K562 (cell line): ENCODE measurements at regions not wholly inside any gene's neighbourhood (a gene's known extent, or its start where the extent isn't known, plus 50 kb on each side); places are given as distances from the start of the nearest gene placed in this dataset.

Source experiments
- ATAC-seq: fragments of 200-7000 bp; cut with Tn5 transposase; 3 replicates; pipeline ENCODE4 v1.9.1; 2020; ENCODE audit warnings: moderate library complexity
- BruUV-seq: library from RNA; stranded (reverse); fragments of 400-500 nt; replicated peaks from 2 replicates; lab custom pipeline; 2021; lab: Mats Ljungman, UMichigan
- CTCF ChIA-PET: fragments of 300-600 bp; formaldehyde crosslinking; extraction: SDS; loops from one replicate; lab custom pipeline; 2021; ENCODE audit warnings: low intra/inter-chr PET ratio; lab: Yijun Ruan, JAX
- POLR2A ChIA-PET: fragments of 300-600, 350-650 bp; sonication (Branson Sonifier 250); formaldehyde crosslinking; extraction: SDS; loops from one replicate; lab custom pipeline; 2021; ENCODE audit warnings: antibody characterized with exemption, inconsistent platforms; lab: Yijun Ruan, JAX
- DNase-seq, 4 experiments: peaks; one replicate each; pipeline versions ENCODE4 v3.0.0 to v3.0.0-alpha.2; 2011 to 2018; ENCODE audit warnings: low spot score in 3 of 4, mixed read lengths in 3 of 4; ENCODE audit errors: extremely low read depth in 1 of 4
- FAIRE-seq: peaks from 2 replicates; lab custom pipeline; 2011; peaks lifted over from hg19 to GRCh38; lab: Jason Lieb, UNC
- H2AFZ ChIP-seq: 2 replicates; pipeline ENCODE4 v1.6.0; 2011; ENCODE audit warnings: low read depth, low read length, control low read depth, inconsistent platforms
- H3K27ac ChIP-seq: fragments of 200-600 bp; 3 replicates; pipeline ENCODE4 v1.8.0; 2011; ENCODE audit warnings: low read depth, mild to moderate bottlenecking, control low read depth, inconsistent platforms, low read length, moderate library complexity, mixed read lengths; ENCODE audit errors: extremely low read depth
- H3K27me3 ChIP-seq, 2 experiments: fragments of 300-600 bp in 1 of 2; 2 replicates in 1 of 2; 3 replicates in 1 of 2; pipeline versions ENCODE4 v1.6.0 to v1.8.0; 2011; ENCODE audit warnings: inconsistent platforms in 2 of 2, low read length in 2 of 2, mild to moderate bottlenecking in 1 of 2, mixed read lengths in 1 of 2, moderate library complexity in 1 of 2; ENCODE audit not compliant: control insufficient read depth in 2 of 2, insufficient read depth in 2 of 2
- H3K36me3 ChIP-seq: fragments of 300-600 bp; 3 replicates; pipeline ENCODE4 v1.8.0; 2011; ENCODE audit warnings: mild to moderate bottlenecking, low read length, inconsistent platforms; ENCODE audit not compliant: control insufficient read depth, insufficient read depth
- H3K4me1 ChIP-seq, 2 experiments: fragments of 200-600 bp in 1 of 2; replicated peaks in 1 of 2; 2 replicates in 1 of 2; 3 replicates in 1 of 2; pipeline versions ENCODE4 v1.5.1 to v1.8.0; 2011; ENCODE audit warnings: inconsistent platforms in 2 of 2, low read length in 2 of 2, mild to moderate bottlenecking in 1 of 2, mixed read lengths in 1 of 2, moderate library complexity in 1 of 2; ENCODE audit not compliant: control insufficient read depth in 2 of 2, insufficient read depth in 2 of 2
- H3K4me2 ChIP-seq: 2 replicates; pipeline ENCODE4 v1.6.1; 2011; ENCODE audit warnings: low read length, control low read depth, inconsistent platforms, mixed read lengths; ENCODE audit not compliant: insufficient read depth
- H3K4me3 ChIP-seq: fragments of 200-600 bp; sonication (generic), shearing (Covaris generic); 2 replicates; pipeline ENCODE4 v1.5.1; 2016; ENCODE audit warnings: control low read depth, inconsistent platforms
- H3K79me2 ChIP-seq: fragments of 200-600 bp; 3 replicates; pipeline ENCODE4 v1.8.0; 2011; ENCODE audit warnings: low read length, inconsistent platforms; ENCODE audit not compliant: control insufficient read depth, insufficient read depth
- H3K9ac ChIP-seq, 2 experiments: 2 replicates each; pipeline versions ENCODE4 v1.6.0 to v1.6.1; 2011; ENCODE audit warnings: low read depth in 2 of 2, low read length in 2 of 2, control low read depth in 1 of 2, inconsistent platforms in 1 of 2, mild to moderate bottlenecking in 1 of 2, mixed read lengths in 1 of 2; ENCODE audit not compliant: insufficient read depth in 1 of 2
- H3K9me1 ChIP-seq: one replicate; pipeline ENCODE4 v1.6.0; 2011; ENCODE audit warnings: inconsistent platforms, mild to moderate bottlenecking, low read length, moderate library complexity; ENCODE audit not compliant: control insufficient read depth, insufficient read depth
- H3K9me3 ChIP-seq: replicated peaks from 2 replicates; pipeline ENCODE4 v1.5.1; 2011; ENCODE audit warnings: low read depth, low read length, inconsistent platforms; ENCODE audit not compliant: control insufficient read depth, insufficient read depth
- H4K20me1 ChIP-seq: replicated peaks from 2 replicates; pipeline ENCODE4 v1.6.1; 2011; ENCODE audit warnings: low read length, inconsistent platforms, mixed read lengths; ENCODE audit not compliant: control insufficient read depth, insufficient read depth
- AFF1 ChIP-seq, 2 experiments: fragments of 450-650 bp; IDR thresholded peaks; 2 replicates each; pipeline ENCODE4 v1.6.1; 2018; ENCODE audit warnings: mild to moderate bottlenecking in 2 of 2, low read depth in 1 of 2; ENCODE audit not compliant: partially characterized antibody in 2 of 2
- ATF7 ChIP-seq: fragments of 450-650 bp; IDR thresholded peaks from 2 replicates; pipeline ENCODE4 v1.7.1; 2014; ENCODE audit warnings: mild to moderate bottlenecking, moderate library complexity
- BCOR ChIP-seq: fragments of 450-650 bp; IDR thresholded peaks from 2 replicates; pipeline ENCODE4 v1.6.1; 2016
- E2F4 ChIP-seq: sonication (generic); formaldehyde crosslinking; IDR thresholded peaks from 2 replicates; pipeline ENCODE4 v1.8.0; 2022; ENCODE audit warnings: mild to moderate bottlenecking, low read depth, missing genetic modification reagents
- ETS1 ChIP-seq: conservative IDR thresholded peaks from 2 replicates; pipeline ENCODE4 v1.6.1; 2011; ENCODE audit warnings: low read depth, mild to moderate bottlenecking, low read length; ENCODE audit not compliant: control insufficient read depth
- FOXP4 ChIP-seq: sonication (generic); formaldehyde crosslinking; IDR thresholded peaks from 2 replicates; pipeline ENCODE4 v1.8.0; 2022; ENCODE audit warnings: mild to moderate bottlenecking, missing genetic modification reagents, borderline replicate concordance
- GTF2B ChIP-seq: IDR thresholded peaks from 2 replicates; pipeline ENCODE4 v1.6.1; 2011; ENCODE audit not compliant: insufficient read length; ENCODE audit errors: extremely low read depth
- HMBOX1 ChIP-seq: sonication (generic); IDR thresholded peaks from 2 replicates; pipeline ENCODE4 v1.6.1; 2016
- KLF10 ChIP-seq: fragments of 250-450 bp; sonication (Bioruptor Pico); IDR thresholded peaks from 2 replicates; pipeline ENCODE4 v1.6.1; 2021; ENCODE audit warnings: matching md5 sums
- MCM2 ChIP-seq: fragments of 450-650 bp; IDR thresholded peaks from 2 replicates; pipeline ENCODE4 v1.6.1; 2017; ENCODE audit warnings: low read depth, mild to moderate bottlenecking
- TRIM24 ChIP-seq, 2 experiments: fragments of 450-650 bp; IDR thresholded peaks; 2 replicates each; pipeline ENCODE4 v1.6.1; 2016
- ZNF274 ChIP-seq: IDR thresholded peaks from 2 replicates; pipeline ENCODE4 v1.6.1; 2011; ENCODE audit warnings: low read depth, mild to moderate bottlenecking, low read length, moderate library complexity, borderline replicate concordance
- ZNF445 ChIP-seq: fragments of 250-450 bp; sonication (Bioruptor Pico); IDR thresholded peaks from 2 replicates; pipeline ENCODE4 v1.4.0; 2020; ENCODE audit warnings: low read depth, mild to moderate bottlenecking, moderate library complexity
- WGBS: fragments of 100-300 bp; shearing (Covaris generic); methylation state at CpG from one replicate; pipeline ENCODE4 v1.1.6; 2016; ENCODE audit warnings: low coverage, mixed read lengths; ENCODE audit not compliant: insufficient coverage; ENCODE audit errors: missing lambda C conversion rate; 5-methylcytosine and 5-hydroxymethylcytosine counted together
- in situ Hi-C: fragments of 300-500 bp; cut with MboI; formaldehyde crosslinking; loops from 4 replicates; pipeline ENCODE4 v1.15.0; 2018; ENCODE audit warnings: inconsistent platforms, mixed read lengths
- intact Hi-C: fragments of 100-400 bp; cut with micrococcal nuclease; formaldehyde crosslinking; loops from 2 replicates; pipeline ENCODE4 v1.14.2; 2022

- H3K9me3 ChIP-seq: no peaks in the 10 kb centered on the region
- 14% methylated on average over 1 of the region's 4 CpGs for WGBS
- BruUV-seq: no TSS peak
These were observed 171.7 kb upstream of the ZCCHC13 start for GRCh38 chrX:74132280-74132679.

More at GRCh38 chrX:74132280-74132679, 171.7 kb upstream of the ZCCHC13 start:
- Histone ChIP-seq H3K4me2 (no peak overlapping the region), H3K4me3 (no peak overlapping the region), H3K27ac (no peak overlapping the region), H3K27me3 (no peaks in the 10 kb centered on the region), H2AFZ (no peak overlapping the region), H3K9me1 (no peaks in the 10 kb centered on the region), H3K79me2 (no peaks in the 10 kb centered on the region), H3K9ac (no peak overlapping the region), H4K20me1 (no peaks in the 10 kb centered on the region), H3K36me3 (no peaks in the 10 kb centered on the region), H3K4me1 (no peaks in the 10 kb centered on the region)
- intact Hi-C loops (loop anchor here (2.0 to 10.0 kb wide), 2 partner anchors 117 to 213 kb away; no protein-coding TSS in a partner anchor), in situ Hi-C loops (loop anchor here (5.0 kb wide), 1 partner anchor 280 kb away; the partner anchor contains the start of gene XIST)
- ChIA-PET POLR2A (no interaction called here), CTCF (interaction anchor here (1.4 kb wide), 1 partner anchor 277 kb away, joined by 6 read pairs; no protein-coding TSS in a partner anchor)
- no peak for FAIRE-seq
- ATAC-seq: no peak
- no peak for DNase-seq
- TF ChIP-seq BCOR (no peak), KLF10 (CRISPR knock-in tag) (no peak), MCM2 (no peak), HMBOX1 (no peak), E2F4 (CRISPR knock-in tag) (no peak), ZNF445 (CRISPR knock-in tag) (no peak), FOXP4 (no peak), AFF1 (IDR thresholded peaks at IDR 0.05; ENCODE audit: low read depth in 1 of 2, partially characterized antibody in 2 of 2) (no peak), ETS1 (no peak), GTF2B (no peak), TRIM24 (IDR thresholded peaks at IDR 0.05) (no peak), ZNF274 (no peak), ATF7 (no peak)
- TF ChIP-seq, all 486 proteins: peak for 0
